HG03103 (cell line): ENCODE measurements at regions not wholly inside any gene's neighbourhood (a gene's known extent, or its start where the extent isn't known, plus 50 kb on each side); places are given as distances from the start of the nearest gene placed in this dataset.

ENCODE experiments used
- ATAC-seq: cut with Tn5 transposase; IDR thresholded peaks from one replicate; pipeline ENCODE4 v1.9.1; 2021; ENCODE audit warnings: low read depth; ENCODE audit not compliant: unreplicated experiment

DNA sequence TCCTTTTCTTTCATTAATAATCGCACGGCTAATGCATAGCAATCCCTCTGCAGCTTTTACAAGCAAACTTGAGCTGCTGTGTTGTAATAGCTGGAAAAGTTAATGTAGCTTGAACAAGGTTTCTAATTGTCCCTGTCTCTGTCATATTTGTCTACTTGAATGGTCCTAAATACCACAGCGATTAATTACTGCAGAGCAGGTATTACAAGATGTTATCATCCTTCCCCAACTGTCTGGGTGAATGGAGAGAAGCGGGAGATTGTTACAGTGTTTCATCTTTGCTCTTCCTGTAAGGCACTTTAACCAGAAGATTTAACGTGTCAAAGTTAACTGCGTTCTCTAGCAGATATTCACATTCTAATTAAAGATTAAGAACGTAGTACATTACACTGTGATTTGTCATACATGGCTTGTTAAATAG, 422.2 kb upstream of the POU3F3 start:
- no peak for ATAC-seq

DNA sequence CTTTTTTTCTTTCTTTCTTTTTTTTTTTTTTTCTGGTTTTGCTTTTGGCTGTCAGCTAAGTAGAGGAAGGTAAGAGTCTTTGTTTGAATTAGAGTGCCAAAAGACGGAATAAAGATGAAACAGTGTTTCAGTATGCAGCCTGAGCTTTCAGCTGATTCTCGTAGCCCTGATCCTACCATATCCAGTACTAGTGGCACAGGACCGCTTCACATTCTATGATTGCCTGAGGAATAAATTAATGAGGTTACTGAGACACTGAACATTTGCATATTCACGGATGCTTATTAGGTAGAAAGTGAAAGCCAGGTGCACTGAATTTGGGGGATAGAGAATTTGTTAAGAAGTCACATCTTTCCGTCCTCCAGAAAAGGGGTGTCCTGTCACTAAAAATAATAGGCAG, 421.5 kb upstream of the POU3F3 start:
- ATAC-seq = no peak

DNA sequence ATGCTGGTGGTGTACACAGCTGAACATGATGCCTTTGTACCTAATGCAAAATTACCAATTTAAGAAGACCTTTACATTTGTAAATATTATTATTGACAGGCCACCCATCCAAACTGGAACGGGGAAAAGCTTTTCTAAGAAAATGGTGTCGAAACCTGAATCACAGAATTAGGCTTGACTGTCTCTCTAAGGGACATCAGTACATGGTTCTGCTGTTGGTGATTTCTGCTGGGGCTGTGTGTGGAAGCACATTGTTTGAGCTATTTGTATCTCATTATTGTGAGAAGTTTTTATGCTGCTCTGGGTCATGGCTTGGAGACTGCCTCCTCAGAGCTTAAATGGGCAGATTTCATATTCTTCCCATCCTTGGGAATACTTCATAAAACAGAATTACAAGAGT, 420.9 kb upstream of the POU3F3 start:
- ATAC-seq = no peak

DNA sequence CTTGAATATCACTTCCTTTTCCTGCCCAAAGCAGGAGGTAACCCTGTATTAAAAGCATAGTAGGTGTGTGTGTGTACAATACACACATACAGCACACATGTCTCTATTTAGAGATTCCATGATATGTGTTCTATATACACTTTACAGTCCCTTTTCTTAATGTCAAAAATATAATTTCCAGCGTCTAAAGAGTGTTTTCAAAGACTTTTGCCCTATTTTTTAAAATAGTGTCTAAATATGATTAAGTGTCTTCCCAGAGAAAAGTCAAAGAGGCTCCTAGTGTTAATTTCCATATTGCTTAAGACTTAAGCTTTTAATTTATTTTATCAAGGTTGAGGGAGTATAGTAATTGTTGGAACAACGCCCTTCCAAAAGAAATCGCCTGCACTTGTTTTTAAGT, 420.3 kb upstream of the POU3F3 start:
- ATAC-seq = no peak

DNA sequence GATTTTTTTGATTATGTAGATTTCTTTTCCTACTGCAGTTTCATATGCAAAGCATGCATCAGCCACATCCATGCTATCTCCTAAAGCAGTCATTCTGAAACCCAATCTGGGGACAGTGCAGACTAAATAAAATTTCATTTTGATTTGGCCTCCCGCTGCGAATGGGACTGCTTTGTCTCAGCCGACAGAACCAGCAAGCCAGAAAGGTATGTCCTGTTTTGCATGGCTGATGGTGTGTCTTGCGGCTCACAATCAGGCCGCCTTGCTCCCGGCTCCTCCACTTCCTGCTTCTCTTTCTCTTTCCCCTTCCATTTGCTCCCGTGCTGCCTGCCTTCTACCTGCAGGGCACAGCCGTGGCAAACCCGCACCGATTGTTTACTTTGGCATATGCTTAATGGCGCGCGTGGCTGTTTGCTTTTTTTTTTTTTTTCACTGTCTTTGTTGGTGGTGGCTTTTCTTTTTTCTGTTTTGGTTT, 419.6 kb upstream of the POU3F3 start:
- ATAC-seq = peak; percentile 71

DNA sequence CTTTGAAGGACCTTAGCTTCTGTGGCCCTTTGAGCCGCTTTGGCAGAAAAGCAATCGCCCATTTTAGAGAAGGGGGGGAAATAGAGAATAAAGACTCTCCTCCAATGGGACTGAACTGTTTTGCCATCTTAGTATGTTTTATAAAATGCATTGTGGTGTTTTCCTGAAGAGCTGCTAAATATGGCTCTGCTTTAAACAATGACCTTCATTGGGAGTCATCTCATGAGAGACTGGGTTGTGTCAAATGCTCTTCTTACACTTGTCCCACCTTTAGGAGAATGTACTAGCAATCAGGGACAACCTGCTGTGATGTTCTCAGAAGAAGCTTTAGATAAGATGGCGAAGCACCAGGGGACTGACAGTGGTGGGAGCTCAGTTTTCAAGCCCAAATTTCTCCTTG, 418.9 kb upstream of the POU3F3 start:
- no peak for ATAC-seq

DNA sequence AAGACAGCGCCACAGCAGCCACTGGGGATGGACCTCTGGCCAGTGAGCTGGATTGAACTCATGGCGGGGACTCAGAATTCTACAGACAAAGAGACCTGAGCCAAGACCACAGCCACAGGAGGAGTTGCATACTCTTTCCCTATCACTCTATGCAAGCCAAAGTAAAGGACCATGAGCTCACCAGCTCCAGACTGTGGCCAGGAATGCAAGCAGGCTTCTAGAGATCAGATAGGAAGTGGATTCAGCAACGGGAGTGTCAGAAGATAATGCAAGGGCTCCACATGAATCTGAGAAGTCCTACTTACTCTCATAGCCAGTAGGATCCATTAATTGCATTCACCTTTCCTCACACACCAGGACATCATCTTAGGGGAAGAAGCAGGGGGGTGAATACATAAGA, 415.4 kb upstream of the POU3F3 start:
- no peak for ATAC-seq

DNA sequence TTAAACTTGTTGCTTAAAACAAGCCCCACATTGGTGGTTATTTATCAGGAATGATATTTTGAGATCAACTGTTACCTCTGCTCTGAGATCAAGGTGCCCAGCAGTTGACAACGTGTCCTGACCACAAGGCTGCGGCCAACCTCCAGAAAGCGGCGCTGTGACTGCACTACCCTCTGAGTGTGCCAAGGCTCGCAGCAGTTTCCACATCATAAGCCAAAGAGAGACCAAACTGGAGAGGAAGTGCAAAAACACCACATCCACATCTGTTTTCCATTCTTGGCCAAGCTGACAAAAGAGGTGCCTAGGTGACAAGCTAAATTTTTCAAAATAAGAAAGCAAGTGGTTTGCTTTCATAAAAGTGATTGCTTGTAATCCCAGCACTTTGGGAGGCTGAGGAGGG, 410.8 kb upstream of the POU3F3 start:
- no peak for ATAC-seq

DNA sequence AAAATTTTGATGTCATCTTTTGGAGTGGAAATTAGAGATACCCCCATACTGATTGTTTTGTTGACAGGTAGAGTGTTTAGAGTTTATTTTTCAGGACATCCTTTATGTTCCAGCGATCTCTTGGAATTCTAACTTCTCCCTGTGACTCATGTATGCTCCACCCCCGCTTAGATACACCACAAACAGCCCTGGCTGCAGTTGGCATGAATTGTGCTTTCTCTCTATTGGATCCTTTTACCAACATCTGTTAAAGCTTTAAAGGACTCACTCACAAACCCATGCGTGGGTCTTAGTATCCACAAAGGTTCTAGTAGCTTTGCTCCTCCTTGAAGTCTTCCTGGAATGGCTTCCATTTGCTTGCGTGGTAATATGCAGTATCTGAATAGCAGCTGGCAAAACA, 409.5 kb upstream of the POU3F3 start:
- no peak for ATAC-seq

DNA sequence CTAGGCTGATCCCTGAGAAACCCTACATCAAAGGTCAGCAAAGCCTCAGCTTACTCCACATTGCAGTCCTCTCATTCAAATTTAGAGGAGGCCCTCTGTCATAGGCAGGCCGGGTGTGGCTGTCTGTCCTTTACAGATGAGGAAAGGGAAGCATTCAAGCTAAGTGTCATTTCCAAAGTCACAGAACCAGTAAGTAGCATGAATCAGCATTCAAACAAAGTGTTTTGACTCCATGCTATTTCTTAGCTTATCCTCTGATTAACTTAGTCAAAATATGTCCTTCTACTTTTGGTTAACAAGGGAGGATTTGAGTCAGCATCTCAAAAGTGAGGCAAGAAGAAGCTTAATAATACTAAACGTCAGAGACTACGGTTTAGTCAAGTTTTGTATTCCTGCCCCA, 409.0 kb upstream of the POU3F3 start:
- ATAC-seq = no peak

DNA sequence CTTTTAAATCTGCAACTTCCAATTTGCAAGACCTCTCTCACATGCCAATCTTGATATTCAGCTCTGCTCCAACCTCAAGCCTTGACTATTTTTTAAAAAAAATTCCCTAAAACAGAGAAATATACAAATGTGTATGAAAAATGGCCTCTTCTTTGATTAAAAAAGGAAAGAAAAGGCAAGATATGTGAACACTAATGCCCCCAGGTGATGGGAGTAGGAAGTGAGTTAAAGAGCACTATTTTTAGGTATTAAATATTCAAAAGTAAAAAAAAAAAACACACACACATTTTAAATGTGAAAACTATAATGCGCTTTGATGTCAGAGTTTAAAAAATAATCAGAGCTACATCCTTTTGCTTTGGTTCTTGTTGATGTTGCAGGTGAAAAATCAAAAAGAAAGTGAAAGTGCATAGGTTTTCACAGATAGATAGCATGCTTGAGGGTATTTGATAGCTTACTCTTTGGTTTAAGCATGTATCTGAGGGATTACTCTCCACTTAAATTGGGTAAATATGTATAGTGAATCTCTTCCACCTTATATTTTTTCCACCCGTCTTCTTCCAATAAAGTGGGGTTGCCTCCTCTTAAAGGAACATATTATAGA, 406.0 kb upstream of the POU3F3 start:
- ATAC-seq = no peak

DNA sequence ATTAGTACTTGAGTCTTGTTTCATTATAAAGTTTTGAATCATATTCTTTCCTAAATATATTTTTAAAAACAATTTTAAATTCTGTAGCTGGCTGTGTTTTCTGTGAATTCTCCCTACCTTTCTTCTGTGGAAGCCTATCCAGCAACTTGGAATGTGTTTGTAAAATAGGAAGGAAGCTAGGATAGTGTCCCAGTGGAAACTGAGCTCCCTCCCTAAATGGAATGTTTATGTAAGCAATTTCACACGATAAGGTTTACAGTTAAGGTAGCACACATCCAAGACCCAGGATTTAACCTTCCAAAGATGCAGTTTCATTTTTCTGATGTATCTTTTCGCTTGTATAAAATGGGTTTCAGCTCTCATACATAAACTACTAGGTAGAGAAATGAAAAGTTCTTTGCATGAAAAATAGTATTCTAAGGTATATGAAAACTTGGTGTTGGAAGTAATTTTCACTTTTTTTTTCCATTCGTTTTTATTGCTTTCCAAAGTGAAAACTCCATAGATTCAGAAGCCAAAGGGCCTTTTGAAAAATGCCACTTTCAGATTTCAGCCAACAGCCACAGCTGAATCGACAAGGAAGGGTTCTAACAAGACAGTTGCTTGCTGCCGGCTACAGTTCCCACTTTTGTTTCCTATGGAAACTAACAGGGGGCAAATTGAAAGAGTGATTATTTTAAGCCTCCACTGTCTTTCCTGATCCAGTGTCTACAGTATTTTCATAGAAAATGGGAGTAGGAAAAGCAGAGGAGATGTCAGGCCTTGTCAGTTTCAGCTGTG, 405.1 kb upstream of the POU3F3 start:
- ATAC-seq = no peak

DNA sequence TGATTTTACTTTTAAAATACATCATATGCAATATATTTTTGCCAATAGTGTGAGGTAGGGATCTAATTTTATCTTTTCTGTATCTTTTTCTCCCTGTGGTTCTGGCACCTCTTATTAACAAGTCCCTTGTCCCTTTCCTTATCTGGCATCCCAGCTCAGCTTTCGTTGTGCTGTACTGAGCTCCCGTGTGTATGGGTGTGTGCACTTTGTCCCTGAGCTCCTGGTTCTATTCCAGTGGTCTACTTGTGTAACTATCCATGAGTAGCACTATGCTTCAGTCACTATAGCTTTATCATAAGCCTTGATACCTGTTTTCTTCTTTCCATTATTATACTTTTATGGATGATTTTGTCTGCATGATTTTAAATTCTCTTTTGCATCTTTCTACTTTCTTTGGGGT, 401.4 kb upstream of the POU3F3 start:
- ATAC-seq = no peak

DNA sequence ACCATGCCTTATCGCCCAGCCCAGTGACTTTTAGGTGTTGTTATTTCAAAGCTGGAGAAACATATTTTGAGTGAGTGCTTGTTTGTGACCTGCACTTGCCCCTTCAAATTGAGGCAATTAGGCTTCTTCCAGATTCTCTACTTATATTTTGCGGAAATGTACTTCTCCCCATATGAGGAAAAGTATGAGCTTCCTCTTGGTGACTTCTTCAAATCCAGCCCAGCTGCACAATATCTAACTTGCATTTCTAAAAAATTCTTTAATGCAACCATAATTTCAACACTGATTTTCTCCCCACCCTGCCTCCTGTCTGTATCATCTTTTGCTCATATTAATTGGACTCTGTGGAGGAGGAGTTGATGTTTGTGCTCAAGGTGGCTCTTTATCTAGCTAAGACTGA, 391.2 kb upstream of the POU3F3 start:
- no peak for ATAC-seq

DNA sequence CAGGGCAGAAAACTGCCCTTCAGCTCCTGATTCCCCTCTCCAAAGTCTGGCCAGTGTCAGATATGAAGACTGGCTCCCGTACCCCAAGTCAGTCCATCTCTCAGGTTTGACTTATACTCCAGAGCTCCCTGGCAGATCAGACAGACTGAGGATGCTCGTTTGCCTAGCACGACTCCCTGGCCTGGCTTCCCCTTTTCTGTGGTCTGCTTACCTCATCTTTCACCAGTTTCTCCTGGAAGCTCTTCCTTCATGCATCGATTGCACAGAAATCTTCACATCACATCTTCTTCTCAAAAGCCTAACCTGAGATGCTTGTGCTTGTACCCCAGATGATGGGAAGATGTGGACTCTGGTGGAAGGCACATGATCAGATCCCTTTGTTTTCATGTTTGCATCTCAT, 387.9 kb upstream of the POU3F3 start:
- ATAC-seq = no peak

DNA sequence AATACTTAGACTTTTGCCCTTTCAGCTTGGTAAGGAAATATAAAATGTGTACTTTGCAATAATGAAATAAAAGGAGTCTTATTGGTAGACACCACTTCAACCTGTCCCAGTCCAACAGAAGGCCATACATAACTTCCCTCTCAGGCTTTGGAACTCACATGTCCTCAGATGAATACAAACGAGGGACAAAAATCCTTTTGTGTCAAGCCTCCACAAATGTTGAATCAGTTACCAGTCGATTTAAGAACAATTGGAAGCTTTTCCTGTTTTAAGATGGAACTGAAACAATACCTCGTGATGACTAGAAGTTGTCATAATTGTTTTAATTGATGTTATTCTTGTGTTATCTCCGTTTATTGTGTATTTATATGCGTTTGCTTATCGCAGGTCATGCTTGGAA, 385.1 kb upstream of the POU3F3 start:
- ATAC-seq = no peak

DNA sequence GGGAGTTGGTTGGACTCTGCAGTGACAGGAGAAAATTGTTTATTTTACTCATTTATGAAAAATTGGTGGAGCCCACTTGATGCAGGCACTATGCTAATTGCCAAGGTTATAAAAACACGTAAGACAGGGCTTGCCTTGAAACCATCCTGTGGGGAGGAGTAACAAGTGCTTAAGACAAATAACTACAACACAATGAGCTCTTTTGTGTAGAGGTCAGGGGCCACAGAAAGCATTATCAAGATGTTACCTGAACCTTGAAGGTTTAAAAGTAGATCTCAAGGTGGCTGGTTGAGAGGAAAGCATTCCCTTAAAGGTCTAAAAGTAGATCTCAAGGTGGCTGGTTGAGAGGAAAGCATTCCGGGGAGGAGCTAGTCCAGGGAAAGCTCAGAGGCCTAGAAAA, 381.8 kb upstream of the POU3F3 start:
- no peak for ATAC-seq

DNA sequence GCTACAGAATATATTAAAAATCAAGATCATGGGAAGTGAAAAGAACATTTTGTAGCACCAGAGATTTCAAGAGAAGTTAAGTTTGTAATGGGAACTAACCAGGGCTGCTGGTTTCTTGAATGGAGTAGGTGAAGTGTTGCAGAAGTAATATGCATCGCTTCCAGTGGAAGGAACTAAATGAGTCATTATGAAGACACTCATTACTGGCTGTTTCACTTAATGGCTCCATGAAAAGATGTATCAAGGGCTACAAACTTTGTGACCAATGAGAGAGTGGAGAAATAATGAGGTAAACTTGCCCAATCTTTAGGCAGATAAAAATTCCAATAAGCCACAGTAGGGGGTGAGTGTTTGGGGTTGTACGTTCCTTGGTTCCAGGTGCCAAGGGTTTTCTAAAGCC, 380.4 kb upstream of the POU3F3 start:
- ATAC-seq = no peak

DNA sequence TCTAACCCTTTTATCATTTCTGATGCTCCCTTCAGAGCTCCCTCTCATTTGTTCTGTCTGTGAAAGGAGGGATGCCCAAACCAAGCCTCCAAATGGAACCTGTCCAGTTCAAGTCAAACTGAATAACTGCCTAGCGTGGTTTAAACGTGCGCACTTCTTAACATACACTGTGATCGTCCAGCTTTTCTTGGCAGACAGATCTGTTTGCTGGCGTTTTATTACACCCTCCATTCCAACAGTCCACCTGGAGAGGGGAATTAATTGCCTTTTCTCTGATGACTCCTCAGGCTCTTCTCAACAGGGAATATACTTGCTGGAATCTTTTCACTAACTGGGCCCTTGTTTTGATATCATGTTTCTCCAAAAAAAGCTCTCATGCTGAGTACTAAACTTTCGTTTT, 379.2 kb upstream of the POU3F3 start:
- ATAC-seq = no peak

DNA sequence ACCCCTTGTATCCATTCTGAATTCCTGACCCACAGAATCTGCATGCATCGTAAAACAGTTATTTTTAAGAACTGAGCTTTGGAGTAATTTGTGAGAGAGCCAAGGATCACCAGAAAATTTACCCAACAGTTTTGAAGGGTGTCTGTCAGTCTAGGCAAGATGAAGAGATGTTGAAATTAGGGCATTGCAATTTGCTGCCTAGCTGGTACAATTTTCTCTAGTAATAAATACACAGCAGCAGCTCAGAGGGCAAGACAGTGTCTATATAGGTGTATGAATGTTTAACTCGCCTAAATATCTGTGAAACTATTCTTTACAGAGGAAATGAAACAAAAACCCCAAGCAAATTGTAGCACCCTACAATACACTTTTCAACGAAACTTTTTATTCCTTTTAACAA, 377.8 kb upstream of the POU3F3 start:
- ATAC-seq = no peak

DNA sequence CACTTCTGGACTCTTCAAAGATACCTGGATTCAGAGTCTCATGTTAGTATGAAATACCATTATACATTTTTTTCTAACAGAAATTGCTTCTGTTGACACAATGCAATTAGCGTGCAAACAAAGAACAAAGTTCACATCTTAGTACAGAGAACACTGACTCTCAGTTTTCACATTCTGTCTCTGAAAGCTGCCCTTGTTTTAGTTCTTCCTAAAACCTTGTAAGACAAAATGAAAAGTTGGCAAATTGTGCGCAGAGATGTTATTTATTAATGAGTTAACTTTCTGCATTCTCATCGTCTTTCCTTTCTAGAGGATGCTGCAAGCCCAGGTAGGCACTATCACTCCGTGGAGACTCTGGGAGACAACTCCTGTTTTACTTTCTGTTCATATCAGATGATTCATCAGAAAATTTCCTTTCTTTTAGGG, 377.3 kb upstream of the POU3F3 start:
- no peak for ATAC-seq

DNA sequence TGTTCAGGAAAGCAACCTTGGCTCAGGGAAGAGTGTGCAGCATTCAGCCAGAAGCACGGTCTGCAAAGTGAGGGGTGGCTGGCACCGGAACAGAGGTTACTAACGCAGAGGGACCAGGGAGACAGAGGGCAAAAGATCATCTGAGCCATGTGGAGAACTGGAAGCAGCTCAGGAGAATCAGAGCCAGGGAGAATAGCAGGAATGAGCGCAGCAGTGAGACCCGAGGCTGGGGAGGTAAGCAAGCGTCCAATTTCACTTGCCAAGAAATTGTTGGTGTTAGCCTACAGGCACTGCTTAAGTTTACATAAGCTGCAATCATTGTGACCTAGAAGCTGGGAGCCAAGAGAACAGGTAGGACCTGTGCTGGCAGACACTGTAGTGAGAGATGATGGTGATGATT, 372.6 kb upstream of the POU3F3 start:
- no peak for ATAC-seq
